ENCODE measurements at regions not wholly inside any gene's neighbourhood (a gene's known extent, or its start where the extent isn't known, plus 50 kb on each side); places are given as distances from the start of the nearest gene placed in this dataset.

- Histone ChIP-seq H4K20me1 (replicated peaks; ENCODE audit: insufficient read depth) (no peaks in the 10 kb centered on the region), H3K79me2 (replicated peaks; ENCODE audit: insufficient read depth) (no peaks in the 10 kb centered on the region), H3K9me2 (ENCODE audit: insufficient read depth) (no peaks in the 10 kb centered on the region), H3K4me3 (no peak overlapping the region), H3K36me3 (ENCODE audit: insufficient read depth) (no peaks in the 10 kb centered on the region), H3K27ac (ENCODE audit: low read depth) (no peak overlapping the region), H3K4me2 (no peak overlapping the region), H2AFZ (no peak overlapping the region), H3K27me3 (ENCODE audit: insufficient read depth) (no peaks in the 10 kb centered on the region), H3F3A (replicated peaks; ENCODE audit: low read depth) (no peaks in the 10 kb centered on the region), H3K4me1 (ENCODE audit: insufficient read depth) (no peaks in the 10 kb centered on the region)
- Mint-ChIP-seq H3K4me1 (peaks cover 7% of the 10 kb centered on the region; the same call in 2 of the 3 replicates), H3K9me3 (peaks cover 4% of the 10 kb centered on the region; the same call in 2 of the 3 replicates), H3K27ac (no peak overlapping the region), H3K4me3 (no peak overlapping the region), H3K27me3 (ENCODE audit: insufficient read depth, low read depth, poor library complexity) (peaks cover 4% of the 10 kb centered on the region), H3K36me3 (ENCODE audit: low read depth) (no peaks in the 10 kb centered on the region)
- ATAC-seq = no peak
- TF ChIP-seq POLR2AphosphoS5 (IDR thresholded peaks at IDR 0.05; ENCODE audit: low read depth) (no peak), ZNF462 (CRISPR knock-in tag; IDR thresholded peaks at IDR 0.05) (no peak), CTCF (conservative IDR thresholded peaks at IDR 0.05; ENCODE audit: low read depth in 2 of 2) (no peak), JUNB (IDR thresholded peaks at IDR 0.05; ENCODE audit: unreplicated experiment) (no peak), NANOG (IDR thresholded peaks at IDR 0.05; ENCODE audit: borderline replicate concordance) (no peak), ETS1 (IDR thresholded peaks at IDR 0.05) (no peak), EZH2 (IDR thresholded peaks at IDR 0.05; ENCODE audit: low read depth, unreplicated experiment) (no peak), STAT1 (IDR thresholded peaks at IDR 0.05; ENCODE audit: unreplicated experiment) (no peak), REST (IDR thresholded peaks at IDR 0.05; ENCODE audit: unreplicated experiment) (no peak), ZNF114 (CRISPR knock-in tag; IDR thresholded peaks at IDR 0.05) (no peak), ZNF331 (CRISPR knock-in tag; IDR thresholded peaks at IDR 0.05; ENCODE audit: low read depth) (no peak), CREB1 (CRISPR knock-in tag; IDR thresholded peaks at IDR 0.05; ENCODE audit: low read depth) (no peak), EZH2phosphoT487 (IDR thresholded peaks at IDR 0.05; ENCODE audit: unreplicated experiment) (no peak)
- DNase-seq (ENCODE audit: low spot score) = no peak
These were observed 86.7 kb upstream of the PDHA1 start for GRCh38 chrX:19256986-19257385.

All from GM23338 (cell line).